Endothelial cell of umbilical vein (primary cell): ENCODE measurements at regions not wholly inside any gene's neighbourhood (a gene's known extent, or its start where the extent isn't known, plus 50 kb on each side); places are given as distances from the start of the nearest gene placed in this dataset.

Experiments used
- MYC ChIP-seq: IDR thresholded peaks from one replicate; pipeline ENCODE4 v1.6.1; 2011; ENCODE audit warnings: mild to moderate bottlenecking, low read depth, low read length
- POLR2A ChIP-seq: IDR thresholded peaks from 2 replicates; pipeline ENCODE4 v1.6.1; 2012; ENCODE audit warnings: low read depth, mild to moderate bottlenecking, control low read depth, low read length
- TF ChIP-seq, protein P1 (sequence below), 2 donors: IDR thresholded peaks; 1 replicate in 1 of 2; 2 replicates in 1 of 2; pipeline ENCODE4 v1.5.1; 2011; ENCODE audit warnings: low read length in 2 of 2, mild to moderate bottlenecking in 2 of 2, moderate library complexity in 2 of 2, control low read depth in 1 of 2, inconsistent platforms in 1 of 2, low read depth in 1 of 2; ENCODE audit not compliant: insufficient read depth in 1 of 2; ENCODE audit errors: extremely low read depth in 1 of 2

DNA sequence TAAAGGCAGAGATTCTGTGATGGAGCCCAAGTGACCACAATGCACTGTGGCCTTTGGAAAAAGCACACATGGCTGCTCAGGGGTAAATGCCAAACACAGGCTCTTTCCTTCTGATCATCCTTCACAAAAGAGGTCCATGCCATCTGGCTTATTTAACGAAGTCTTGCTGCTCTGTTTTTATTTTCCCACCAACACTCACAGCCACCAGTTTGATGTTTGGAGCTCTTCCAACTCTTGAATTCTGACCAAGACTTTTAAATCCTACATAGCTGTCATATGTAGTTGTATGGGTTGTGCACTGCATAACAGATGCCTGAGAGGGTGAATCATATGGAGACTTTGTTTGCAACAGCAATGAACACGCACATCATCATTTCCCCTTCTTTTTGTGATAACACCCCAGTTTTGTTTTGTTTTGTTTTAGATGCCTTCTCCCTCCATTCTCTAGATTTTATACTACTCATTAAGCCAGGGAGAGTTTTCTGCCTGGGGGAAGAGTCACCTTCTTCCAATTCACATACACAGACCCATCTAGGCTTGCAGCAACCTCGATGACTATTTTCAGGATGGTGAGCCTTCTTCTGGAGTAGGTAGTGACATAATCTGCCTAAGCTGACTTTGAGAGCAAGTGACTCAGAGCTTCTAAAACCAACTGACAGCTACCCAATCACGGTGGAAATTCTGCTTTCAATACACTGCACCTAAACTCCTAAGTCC lies 145.2 kb upstream of the WSCD2 start:
- TF ChIP-seq, protein P1, sequence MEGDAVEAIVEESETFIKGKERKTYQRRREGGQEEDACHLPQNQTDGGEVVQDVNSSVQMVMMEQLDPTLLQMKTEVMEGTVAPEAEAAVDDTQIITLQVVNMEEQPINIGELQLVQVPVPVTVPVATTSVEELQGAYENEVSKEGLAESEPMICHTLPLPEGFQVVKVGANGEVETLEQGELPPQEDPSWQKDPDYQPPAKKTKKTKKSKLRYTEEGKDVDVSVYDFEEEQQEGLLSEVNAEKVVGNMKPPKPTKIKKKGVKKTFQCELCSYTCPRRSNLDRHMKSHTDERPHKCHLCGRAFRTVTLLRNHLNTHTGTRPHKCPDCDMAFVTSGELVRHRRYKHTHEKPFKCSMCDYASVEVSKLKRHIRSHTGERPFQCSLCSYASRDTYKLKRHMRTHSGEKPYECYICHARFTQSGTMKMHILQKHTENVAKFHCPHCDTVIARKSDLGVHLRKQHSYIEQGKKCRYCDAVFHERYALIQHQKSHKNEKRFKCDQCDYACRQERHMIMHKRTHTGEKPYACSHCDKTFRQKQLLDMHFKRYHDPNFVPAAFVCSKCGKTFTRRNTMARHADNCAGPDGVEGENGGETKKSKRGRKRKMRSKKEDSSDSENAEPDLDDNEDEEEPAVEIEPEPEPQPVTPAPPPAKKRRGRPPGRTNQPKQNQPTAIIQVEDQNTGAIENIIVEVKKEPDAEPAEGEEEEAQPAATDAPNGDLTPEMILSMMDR (IDR thresholded peaks at IDR 0.05; ENCODE audit: extremely low read depth in 1 of 2, insufficient read depth in 1 of 2, low read depth in 1 of 2, low read length in 2 of 2), result no peak
- TF ChIP-seq MYC (no peak), POLR2A (no peak)
